ENCODE measurements at regions not wholly inside any gene's neighbourhood (a gene's known extent, or its start where the extent isn't known, plus 50 kb on each side); places are given as distances from the start of the nearest gene placed in this dataset.

GRCh38 chr1:172902200-172902599, 148.5 kb downstream of the TNFSF18 start:
- no peak overlapping the region for H3K4me3 ChIP-seq (ENCODE audit: control insufficient read depth in 2 of 3, extremely low read depth in 1 of 3, insufficient read depth in 2 of 3, low read depth in 1 of 3, low read length in 3 of 3)
- H3K36me3 ChIP-seq (ENCODE audit: control insufficient read depth in 2 of 2, extremely low read depth in 1 of 2, insufficient read depth in 2 of 2, low read length in 2 of 2): no peaks in the 10 kb centered on the region
- H3K79me2 ChIP-seq (ENCODE audit: control insufficient read depth, insufficient read depth, low read length): no peaks in the 10 kb centered on the region
- H3K4me1 ChIP-seq (ENCODE audit: control insufficient read depth, extremely low read depth, insufficient read depth, low read length): peaks cover 43% of the 10 kb centered on the region
- H3K9me3 ChIP-seq (ENCODE audit: control insufficient read depth, low read depth, low read length): no peaks in the 10 kb centered on the region
- H2AFZ ChIP-seq (ENCODE audit: control insufficient read depth, low read length): no peak overlapping the region
- no peaks in the 10 kb centered on the region for H3K9me1 ChIP-seq (ENCODE audit: control insufficient read depth, extremely low read depth, insufficient read depth, low read length)
- FAIRE-seq (peak; percentile 20), DNase-seq (ENCODE audit: low read depth, low spot score) (no peak)
- no peaks in the 10 kb centered on the region for H4K20me1 ChIP-seq (ENCODE audit: control insufficient read depth, extremely low read depth, insufficient read depth, low read length)
- H3K27ac ChIP-seq (ENCODE audit: control insufficient read depth, insufficient read depth, low read length): no peak overlapping the region
- dilution Hi-C loops (cut with MboI; ENCODE audit: extremely low pct_ligation_motif_present, low sequenced_read_pairs): no loop called here
- H3K27me3 ChIP-seq (ENCODE audit: control insufficient read depth, extremely low read depth, insufficient read depth, low read length): no peaks in the 10 kb centered on the region
- TF ChIP-seq CTCF (optimal IDR thresholded peaks at IDR 0.05 in 1 of 3, IDR thresholded peaks at IDR 0.05 in 1 of 3, conservative IDR thresholded peaks at IDR 0.05 in 1 of 3; ENCODE audit: extremely low read depth in 1 of 3, insufficient read depth in 2 of 3, low read length in 3 of 3) (no peak), EZH2 (IDR thresholded peaks at IDR 0.05; ENCODE audit: low read length) (no peak)
- no peak overlapping the region for H3K4me2 ChIP-seq (ENCODE audit: control insufficient read depth, extremely low read depth, insufficient read depth, low read depth, low read length)
- no peak overlapping the region for H3K9ac ChIP-seq (ENCODE audit: control insufficient read depth, extremely low read depth, insufficient read depth, low read length)

DNA sequence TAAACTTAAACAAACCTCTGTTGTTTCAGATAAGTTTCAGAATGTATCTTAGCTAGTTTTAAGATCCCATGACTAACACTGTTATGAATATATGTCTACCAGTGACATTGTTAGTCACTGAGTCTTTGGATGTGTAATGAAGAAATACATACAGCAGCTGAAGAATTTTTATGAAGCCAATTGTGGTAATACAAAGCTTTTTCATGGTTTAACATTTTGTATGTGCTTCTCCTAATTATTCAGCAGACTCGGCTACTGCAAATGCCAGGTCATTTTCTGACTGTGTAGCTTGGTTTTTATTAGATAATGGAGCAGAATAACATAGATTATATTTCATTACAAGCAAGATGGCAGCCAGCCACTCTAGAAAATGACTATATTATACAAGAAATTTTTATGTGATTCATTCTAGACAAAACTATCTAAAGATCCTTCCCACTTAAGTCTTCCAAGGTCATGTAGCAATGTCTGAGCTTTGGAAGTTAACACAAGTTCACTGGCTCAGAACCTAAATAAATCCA, 147.8 kb downstream of the TNFSF18 start:
- Histone ChIP-seq H3K9me1 (ENCODE audit: control insufficient read depth, extremely low read depth, insufficient read depth, low read length) (no peaks in the 10 kb centered on the region), H2AFZ (ENCODE audit: control insufficient read depth, low read length) (peak overlapping the region; percentile 39), H3K9me3 (ENCODE audit: control insufficient read depth, low read depth, low read length) (peaks cover 2% of the 10 kb centered on the region), H3K36me3 (ENCODE audit: control insufficient read depth in 2 of 2, extremely low read depth in 1 of 2, insufficient read depth in 2 of 2, low read length in 2 of 2) (no peaks in the 10 kb centered on the region), H3K9ac (ENCODE audit: control insufficient read depth, extremely low read depth, insufficient read depth, low read length) (no peak overlapping the region), H3K4me3 (ENCODE audit: control insufficient read depth in 2 of 3, extremely low read depth in 1 of 3, insufficient read depth in 2 of 3, low read depth in 1 of 3, low read length in 3 of 3) (no peak overlapping the region), H3K79me2 (ENCODE audit: control insufficient read depth, insufficient read depth, low read length) (no peaks in the 10 kb centered on the region), H3K4me1 (ENCODE audit: control insufficient read depth, extremely low read depth, insufficient read depth, low read length) (peaks cover 44% of the 10 kb centered on the region), H3K27ac (ENCODE audit: control insufficient read depth, insufficient read depth, low read length) (peak overlapping the region; percentile 73), H3K4me2 (ENCODE audit: control insufficient read depth, extremely low read depth, insufficient read depth, low read depth, low read length) (no peak overlapping the region), H4K20me1 (ENCODE audit: control insufficient read depth, extremely low read depth, insufficient read depth, low read length) (no peaks in the 10 kb centered on the region), H3K27me3 (ENCODE audit: control insufficient read depth, extremely low read depth, insufficient read depth, low read length) (no peaks in the 10 kb centered on the region)
- DNase-seq (ENCODE audit: low read depth, low spot score) (no peak), FAIRE-seq (no peak)
- dilution Hi-C loops (cut with MboI; ENCODE audit: extremely low pct_ligation_motif_present, low sequenced_read_pairs): no loop called here
- no peak for TF ChIP-seq CTCF (optimal IDR thresholded peaks at IDR 0.05 in 1 of 3, IDR thresholded peaks at IDR 0.05 in 1 of 3, conservative IDR thresholded peaks at IDR 0.05 in 1 of 3; ENCODE audit: extremely low read depth in 1 of 3, insufficient read depth in 2 of 3, low read length in 3 of 3)
- TF ChIP-seq EZH2 (IDR thresholded peaks at IDR 0.05; ENCODE audit: low read length): no peak
